H9 (cell line): ENCODE measurements at regions not wholly inside any gene's neighbourhood (a gene's known extent, or its start where the extent isn't known, plus 50 kb on each side); places are given as distances from the start of the nearest gene placed in this dataset.

ENCODE experiments used
- DNase-seq: peaks from one replicate; pipeline ENCODE4 v3.0.0-alpha.2; 2017
- H2AFZ ChIP-seq: one replicate; pipeline ENCODE4 v1.6.1; 2013; ENCODE audit warnings: mild to moderate bottlenecking, low read length, control low read depth, moderate library complexity
- H2AK5ac ChIP-seq: 2 replicates; pipeline ENCODE4 v1.6.1; 2013; ENCODE audit warnings: low read length, control low read depth, mixed read lengths; ENCODE audit not compliant: insufficient read length
- H2BK120ac ChIP-seq: one replicate; pipeline ENCODE4 v1.6.1; 2013; ENCODE audit warnings: low read depth, mild to moderate bottlenecking, low read length, control low read depth, inconsistent platforms; ENCODE audit not compliant: poor library complexity, severe bottlenecking
- H2BK12ac ChIP-seq: 2 replicates; pipeline ENCODE4 v1.6.1; 2013; ENCODE audit warnings: low read length, control low read depth, mixed read lengths, low read depth; ENCODE audit not compliant: insufficient read length
- H2BK15ac ChIP-seq: 2 replicates; pipeline ENCODE4 v1.6.1; 2013; ENCODE audit warnings: low read depth, low read length, control low read depth
- H2BK20ac ChIP-seq: one replicate; pipeline ENCODE4 v1.6.1; 2013; ENCODE audit warnings: low read depth, mild to moderate bottlenecking, low read length, control low read depth, inconsistent platforms; ENCODE audit not compliant: poor library complexity, severe bottlenecking
- H2BK5ac ChIP-seq: 2 replicates; pipeline ENCODE4 v1.6.1; 2013; ENCODE audit warnings: low read length, control low read depth, mixed read lengths; ENCODE audit not compliant: insufficient read length
- H3K14ac ChIP-seq: 2 replicates; pipeline ENCODE4 v1.6.1; 2013; ENCODE audit warnings: low read length, control low read depth; ENCODE audit not compliant: insufficient read depth
- H3K18ac ChIP-seq: 2 replicates; pipeline ENCODE4 v1.6.1; 2013; ENCODE audit warnings: low read depth, mild to moderate bottlenecking, mixed read lengths, low read length, control low read depth; ENCODE audit not compliant: insufficient read length
- H3K23ac ChIP-seq: 2 replicates; pipeline ENCODE4 v1.6.1; 2013; ENCODE audit warnings: low read length, control low read depth, mixed read lengths, low read depth; ENCODE audit not compliant: insufficient read length
- H3K23me2 ChIP-seq: 2 replicates; pipeline ENCODE4 v1.6.1; 2013; ENCODE audit warnings: low read depth, mild to moderate bottlenecking, mixed read lengths, low read length, control low read depth; ENCODE audit not compliant: insufficient read length, poor library complexity, severe bottlenecking
- H3K27ac ChIP-seq: 2 replicates; pipeline ENCODE4 v1.5.1; 2013; ENCODE audit warnings: low read length, control low read depth, mixed read lengths, low read depth; ENCODE audit not compliant: insufficient read length
- H3K27me3 ChIP-seq: 2 replicates; pipeline ENCODE4 v1.6.1; 2013; ENCODE audit warnings: low read length, control low read depth, inconsistent platforms; ENCODE audit not compliant: insufficient read depth
- H3K4ac ChIP-seq: 2 replicates; pipeline ENCODE4 v1.6.1; 2013; ENCODE audit warnings: low read depth, mild to moderate bottlenecking, control low read depth, inconsistent platforms, low read length, moderate library complexity
- H3K4me1 ChIP-seq: 2 replicates; pipeline ENCODE4 v1.6.1; 2013; ENCODE audit warnings: low read length, control low read depth, inconsistent platforms; ENCODE audit not compliant: insufficient read depth
- H3K4me2 ChIP-seq: 2 replicates; pipeline ENCODE4 v1.6.1; 2013; ENCODE audit warnings: low read length, control low read depth, mixed read lengths; ENCODE audit not compliant: insufficient read length, insufficient read depth
- H3K56ac ChIP-seq: 2 replicates; pipeline ENCODE4 v1.6.1; 2013; ENCODE audit warnings: low read depth, mild to moderate bottlenecking, mixed read lengths, low read length, control low read depth; ENCODE audit not compliant: insufficient read length
- H3K79me1 ChIP-seq: 2 replicates; pipeline ENCODE4 v1.6.1; 2013; ENCODE audit warnings: low read depth, mild to moderate bottlenecking, moderate library complexity, low read length, control low read depth, inconsistent platforms; ENCODE audit not compliant: insufficient read depth, poor library complexity, severe bottlenecking
- H3K79me2 ChIP-seq: 2 replicates; pipeline ENCODE4 v1.6.1; 2013; ENCODE audit warnings: low read length, control low read depth, inconsistent platforms; ENCODE audit not compliant: insufficient read depth
- H3K9ac ChIP-seq: 2 replicates; pipeline ENCODE4 v1.6.1; 2013; ENCODE audit warnings: low read length, control low read depth, mixed read lengths; ENCODE audit not compliant: insufficient read length; ENCODE audit errors: extremely low read depth
- H3K9me3 ChIP-seq: one replicate; pipeline ENCODE4 v1.6.1; 2013; ENCODE audit warnings: low read depth, low read length, inconsistent platforms; ENCODE audit not compliant: control insufficient read depth
- H3T11ph ChIP-seq: one replicate; pipeline ENCODE4 v1.6.1; 2013; ENCODE audit warnings: mild to moderate bottlenecking, low read length, control low read depth, inconsistent platforms
- H4K20me1 ChIP-seq: one replicate; pipeline ENCODE4 v1.6.1; 2013; ENCODE audit not compliant: control insufficient read depth, insufficient read length, insufficient read depth
- H4K5ac ChIP-seq: 2 replicates; pipeline ENCODE4 v1.6.1; 2013; ENCODE audit warnings: low read depth, mild to moderate bottlenecking, mixed read lengths, low read length, control low read depth; ENCODE audit not compliant: insufficient read length
- H4K8ac ChIP-seq: replicated peaks from 2 replicates; pipeline ENCODE4 v1.6.1; 2013; ENCODE audit warnings: low read length, control low read depth, mixed read lengths, low read depth; ENCODE audit not compliant: insufficient read length
- H4K91ac ChIP-seq: 2 replicates; pipeline ENCODE4 v1.6.1; 2013; ENCODE audit warnings: low read depth, mild to moderate bottlenecking, moderate library complexity, mixed read lengths, low read length, control low read depth; ENCODE audit not compliant: insufficient read length
- H3K27ac Mint-ChIP-seq, 3 experiments: 2 replicates in 2 of 3; 3 replicates in 1 of 3; pipeline ENCODE4 v1.8.0; 2020 to 2021; ENCODE audit warnings: mixed read lengths in 3 of 3, mild to moderate bottlenecking in 1 of 3, moderate library complexity in 1 of 3
- H3K27me3 Mint-ChIP-seq: 2 replicates; pipeline ENCODE4 v1.8.0; 2021; ENCODE audit warnings: low read depth, mild to moderate bottlenecking, moderate library complexity, mixed read lengths
- H3K36me3 Mint-ChIP-seq, 3 experiments: 2 replicates in 2 of 3; 3 replicates in 1 of 3; pipeline ENCODE4 v1.8.0; 2020 to 2021; ENCODE audit warnings: low read depth in 3 of 3, mixed read lengths in 3 of 3; ENCODE audit not compliant: insufficient read depth in 1 of 3
- H3K4me1 Mint-ChIP-seq, 2 experiments: 2 replicates each; pipeline ENCODE4 v1.8.0; 2020; ENCODE audit warnings: mixed read lengths in 2 of 2
- H3K4me3 Mint-ChIP-seq, 2 experiments: 2 replicates in 1 of 2; 3 replicates in 1 of 2; pipeline ENCODE4 v1.8.0; 2020 to 2021; ENCODE audit warnings: mild to moderate bottlenecking in 2 of 2, mixed read lengths in 2 of 2, moderate library complexity in 1 of 2
- H3K9me3 Mint-ChIP-seq, 2 experiments: 2 replicates in 1 of 2; 3 replicates in 1 of 2; pipeline ENCODE4 v1.8.0; 2020; ENCODE audit warnings: mild to moderate bottlenecking in 2 of 2, mixed read lengths in 2 of 2, moderate library complexity in 1 of 2
- CTCF ChIP-seq: fragments of 200-600 bp; sonication (generic); conservative IDR thresholded peaks from 3 replicates; pipeline ENCODE4 v1.8.0; 2021; ENCODE audit warnings: antibody characterized with exemption, mild to moderate bottlenecking
- WGBS: extraction: QIAGEN DNeasy Blood & Tissue Kit; methylation state at CpG from one replicate; pipeline ENCODE4 v1.1.7; 2013; ENCODE audit warnings: missing lambda C conversion rate, low lambda C conversion rate, mixed read lengths; ENCODE audit not compliant: insufficient read length; ENCODE audit errors: extremely low coverage; 5-methylcytosine and 5-hydroxymethylcytosine counted together

- Histone ChIP-seq H3K23ac (no peak overlapping the region), H3K14ac (no peak overlapping the region)
- no CpG with 5 or more reads among the region's 2 CpGs for WGBS
Observed at GRCh38 chr13:73998631-73999030, 135.6 kb downstream of the KLF12 start.

More at GRCh38 chr13:73998631-73999030, 135.6 kb downstream of the KLF12 start:
- Histone ChIP-seq H3K4me2 (no peak overlapping the region), H3K4me1 (no peaks in the 10 kb centered on the region; the same call in 1 of the 2 replicates), H3K9me3 (no peaks in the 10 kb centered on the region), H3K79me2 (no peaks in the 10 kb centered on the region), H3K18ac (no peak overlapping the region), H3T11ph (no peak overlapping the region), H3K79me1 (no peaks in the 10 kb centered on the region), H3K23me2 (no peaks in the 10 kb centered on the region), H3K27me3 (no peaks in the 10 kb centered on the region), H4K91ac (no peak overlapping the region), H2BK5ac (no peak overlapping the region), H4K20me1 (no peaks in the 10 kb centered on the region), H3K4ac (no peak overlapping the region), H4K8ac (no peak overlapping the region), H4K5ac (no peak overlapping the region), H3K9ac (no peak overlapping the region), H2AK5ac (no peak overlapping the region), H3K27ac (no peak overlapping the region), H2BK120ac (no peak overlapping the region), H2BK20ac (no peak overlapping the region), H2AFZ (no peak overlapping the region), H3K56ac (no peak overlapping the region), H2BK15ac (no peak overlapping the region), H2BK12ac (no peak overlapping the region)
- no peaks in the 10 kb centered on the region for H3K27me3 Mint-ChIP-seq
- DNase-seq: no peak
- H3K4me1 Mint-ChIP-seq: peaks cover 10 to 19% of the 10 kb centered on the region in 2 experiments
- no peaks in the 10 kb centered on the region for H3K9me3 Mint-ChIP-seq
- no peak for TF ChIP-seq CTCF
- H3K36me3 Mint-ChIP-seq: no peaks in the 10 kb centered on the region
- no peak overlapping the region for H3K4me3 Mint-ChIP-seq
- H3K27ac Mint-ChIP-seq: no peak overlapping the region
